GM12878 (cell line): ENCODE measurements at regions not wholly inside any gene's neighbourhood (a gene's known extent, or its start where the extent isn't known, plus 50 kb on each side); places are given as distances from the start of the nearest gene placed in this dataset.

ENCODE experiments used
- ATAC-seq: fragments of 200-7000 bp; cut with Tn5 transposase; 3 replicates; pipeline ENCODE4 v1.9.1; 2020; ENCODE audit warnings: mild to moderate bottlenecking, moderate library complexity
- BruUV-seq: library from RNA; stranded (reverse); fragments of 400-500 nt; replicated peaks from 2 replicates; lab custom pipeline; 2021; lab: Mats Ljungman, UMichigan
- CTCF ChIA-PET: fragments of 300-600 bp; sonication (Branson Sonifier 250); formaldehyde crosslinking; extraction: SDS; loops from one replicate; lab custom pipeline; 2021; ENCODE audit warnings: inconsistent platforms; lab: Yijun Ruan, JAX
- POLR2A ChIA-PET: fragments of 350-600 bp; formaldehyde crosslinking; extraction: SDS; loops from one replicate; lab custom pipeline; 2021; ENCODE audit warnings: inconsistent platforms; lab: Charles Lee
- RAD21 ChIA-PET: fragments of 300-600 bp; sonication (Branson Sonifier 250); formaldehyde crosslinking; loops from one replicate; lab custom pipeline; 2023; ENCODE audit warnings: antibody characterized with exemption; ENCODE audit not compliant: unreplicated experiment; lab: Charles Lee
- SMC1A ChIA-PET: fragments of 300-600 bp; sonication (Branson Sonifier 250); formaldehyde crosslinking; loops from one replicate; lab custom pipeline; 2023; ENCODE audit not compliant: unreplicated experiment, uncharacterized antibody; lab: Charles Lee
- DNase-seq: peaks from one replicate; pipeline ENCODE4 v3.0.0-alpha.2; 2011; ENCODE audit warnings: low read depth, low spot score
- FAIRE-seq: peaks from 3 replicates; lab custom pipeline; 2011; peaks lifted over from hg19 to GRCh38; lab: Jason Lieb, UNC
- H2AFZ ChIP-seq: 2 replicates; pipeline ENCODE4 v1.6.0; 2011; ENCODE audit warnings: low read depth, low read length, control low read depth; ENCODE audit not compliant: control insufficient read depth
- H3K27ac ChIP-seq: 2 replicates; pipeline ENCODE4 v1.5.1; 2011; ENCODE audit warnings: control low read depth; ENCODE audit not compliant: control insufficient read depth, insufficient read depth
- H3K27me3 ChIP-seq, 2 experiments: replicated peaks in 1 of 2; 2 replicates each; pipeline versions ENCODE4 v1.6.0 to v1.6.1; 2011; ENCODE audit warnings: low read length in 1 of 2; ENCODE audit not compliant: control insufficient read depth in 2 of 2, insufficient read depth in 2 of 2
- H3K36me3 ChIP-seq, 2 experiments: 2 replicates each; pipeline ENCODE4 v1.5.1; 2011; ENCODE audit warnings: low read length in 1 of 2; ENCODE audit not compliant: control insufficient read depth in 2 of 2, insufficient read depth in 2 of 2
- H3K4me1 ChIP-seq: 2 replicates; pipeline ENCODE4 v1.6.1; 2011; ENCODE audit warnings: mild to moderate bottlenecking, low read length, moderate library complexity, mixed read lengths; ENCODE audit not compliant: control insufficient read depth, insufficient read depth
- H3K4me2 ChIP-seq: 2 replicates; pipeline ENCODE4 v1.6.0; 2011; ENCODE audit warnings: control low read depth; ENCODE audit not compliant: control insufficient read depth, insufficient read depth
- H3K4me3 ChIP-seq: fragments of 200-600 bp; sonication (generic); 2 replicates; pipeline ENCODE4 v1.5.1; 2016
- H3K79me2 ChIP-seq: 2 replicates; pipeline ENCODE4 v1.6.0; 2011; ENCODE audit warnings: low read length; ENCODE audit not compliant: control insufficient read depth, insufficient read depth
- H3K9ac ChIP-seq: 2 replicates; pipeline ENCODE4 v1.8.0; 2011; ENCODE audit warnings: low read length, control low read depth, mixed read lengths; ENCODE audit not compliant: control insufficient read depth, insufficient read depth
- H3K9me3 ChIP-seq: replicated peaks from 3 replicates; pipeline ENCODE4 v1.5.1; 2011; ENCODE audit warnings: mild to moderate bottlenecking, low read length; ENCODE audit not compliant: control insufficient read depth, insufficient read depth
- H4K20me1 ChIP-seq: 2 replicates; pipeline ENCODE4 v1.6.0; 2011; ENCODE audit not compliant: control insufficient read depth, insufficient read depth
- CREM ChIP-seq: IDR thresholded peaks from 2 replicates; pipeline ENCODE4 v1.6.1; 2014; ENCODE audit warnings: antibody characterized with exemption, low read depth
- ESRRA ChIP-seq: IDR thresholded peaks from 2 replicates; pipeline ENCODE4 v1.6.1; 2012; ENCODE audit warnings: mild to moderate bottlenecking, low read length, improper control_type of control experiment
- GATAD2B ChIP-seq: fragments of 450-650 bp; conservative IDR thresholded peaks from 2 replicates; pipeline ENCODE4 v1.6.1; 2017; ENCODE audit warnings: low read depth, mild to moderate bottlenecking, moderate library complexity
- IRF4 ChIP-seq: IDR thresholded peaks from 2 replicates; pipeline ENCODE4 v1.6.1; 2011; ENCODE audit warnings: low read depth, low read length
- MTA3 ChIP-seq: IDR thresholded peaks from 2 replicates; pipeline ENCODE4 v1.6.1; 2012; ENCODE audit warnings: low read length, inconsistent platforms, borderline replicate concordance
- NR2C1 ChIP-seq: fragments of 450-650 bp; IDR thresholded peaks from 2 replicates; pipeline ENCODE4 v1.6.1; 2017; ENCODE audit warnings: antibody characterized with exemption, mild to moderate bottlenecking, moderate library complexity
- NR2C2 ChIP-seq: IDR thresholded peaks from 2 replicates; pipeline ENCODE4 v1.6.1; 2011; ENCODE audit warnings: borderline replicate concordance, low read depth; ENCODE audit not compliant: control insufficient read depth, insufficient read length
- PBX3 ChIP-seq: IDR thresholded peaks from 2 replicates; pipeline ENCODE4 v1.6.1; 2011; ENCODE audit warnings: mild to moderate bottlenecking, low read depth, low read length, moderate library complexity; ENCODE audit not compliant: insufficient replicate concordance
- SMARCA5 ChIP-seq: fragments of 450-650 bp; IDR thresholded peaks from 2 replicates; pipeline ENCODE4 v1.6.1; 2017; ENCODE audit warnings: mild to moderate bottlenecking
- ZBTB11 ChIP-seq: fragments of 450-650 bp; formaldehyde crosslinking; IDR thresholded peaks from 2 replicates; pipeline ENCODE4 v1.5.0; 2022; ENCODE audit warnings: mild to moderate bottlenecking, missing genetic modification characterization
- WGBS: methylation state at CpG from one replicate; pipeline ENCODE4 v1.1.6; 2016; ENCODE audit warnings: low lambda C conversion rate; ENCODE audit not compliant: insufficient replicate concordance, insufficient coverage; ENCODE audit errors: missing lambda C conversion rate; 5-methylcytosine and 5-hydroxymethylcytosine counted together
- in situ Hi-C: fragments of 300-500 bp; cut with MboI; formaldehyde crosslinking; loops from 9 replicates; pipeline ENCODE4 v1.14.3; 2018; ENCODE audit warnings: mixed read lengths
- intact Hi-C: fragments of 100-400 bp; cut with micrococcal nuclease; formaldehyde crosslinking; loops from one replicate; pipeline ENCODE4 v1.14.2; 2022; ENCODE audit not compliant: unreplicated experiment
- TF ChIP-seq, protein P1 (sequence below): fragments of 450-650 bp; formaldehyde crosslinking; IDR thresholded peaks from 2 replicates; pipeline ENCODE4 v1.4.0; 2020; ENCODE audit warnings: mild to moderate bottlenecking, moderate library complexity
- TF ChIP-seq, protein P2 (sequence below): fragments of 150-350 bp; IDR thresholded peaks from 2 replicates; pipeline ENCODE4 v1.6.1; 2016; ENCODE audit warnings: low read depth, low read length

DNA sequence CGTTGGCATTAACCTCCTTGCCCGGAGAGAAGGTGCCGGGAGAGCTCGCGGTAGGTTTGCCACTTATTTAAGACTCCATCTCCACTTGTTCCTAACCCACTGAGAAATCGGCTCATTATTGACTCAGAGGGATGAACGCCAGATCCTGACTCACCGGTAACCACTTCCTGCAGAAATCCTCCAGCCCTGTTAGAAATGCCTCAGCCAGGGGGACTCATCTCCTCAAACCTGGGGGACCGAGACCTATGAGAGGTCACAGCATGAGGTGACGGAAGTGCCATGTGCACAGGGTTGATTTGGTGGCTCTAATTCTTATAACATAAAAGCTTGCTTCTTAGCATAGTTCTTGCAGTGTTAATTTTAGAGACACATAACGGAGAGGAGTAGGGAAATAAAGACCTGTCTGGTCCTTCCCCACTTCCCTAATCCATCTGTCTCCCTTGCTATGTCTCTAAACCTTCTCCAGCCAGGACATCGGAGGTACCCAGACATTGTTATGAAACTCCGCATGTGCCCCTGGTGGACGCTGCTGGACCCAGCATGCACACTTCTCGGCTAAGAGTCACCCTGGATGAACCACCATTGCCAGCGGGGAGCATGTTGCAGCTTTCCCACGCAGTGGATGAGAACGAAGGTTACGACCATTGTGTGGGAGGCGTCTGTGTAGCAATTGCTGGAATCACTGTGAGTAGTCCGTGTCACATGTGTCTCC lies 158.9 kb downstream of the EFNB2 start:
- peaks cover 9% of the 10 kb centered on the region; the same call in 1 of the 2 replicates for H3K4me1 ChIP-seq
- TF ChIP-seq, protein P1, sequence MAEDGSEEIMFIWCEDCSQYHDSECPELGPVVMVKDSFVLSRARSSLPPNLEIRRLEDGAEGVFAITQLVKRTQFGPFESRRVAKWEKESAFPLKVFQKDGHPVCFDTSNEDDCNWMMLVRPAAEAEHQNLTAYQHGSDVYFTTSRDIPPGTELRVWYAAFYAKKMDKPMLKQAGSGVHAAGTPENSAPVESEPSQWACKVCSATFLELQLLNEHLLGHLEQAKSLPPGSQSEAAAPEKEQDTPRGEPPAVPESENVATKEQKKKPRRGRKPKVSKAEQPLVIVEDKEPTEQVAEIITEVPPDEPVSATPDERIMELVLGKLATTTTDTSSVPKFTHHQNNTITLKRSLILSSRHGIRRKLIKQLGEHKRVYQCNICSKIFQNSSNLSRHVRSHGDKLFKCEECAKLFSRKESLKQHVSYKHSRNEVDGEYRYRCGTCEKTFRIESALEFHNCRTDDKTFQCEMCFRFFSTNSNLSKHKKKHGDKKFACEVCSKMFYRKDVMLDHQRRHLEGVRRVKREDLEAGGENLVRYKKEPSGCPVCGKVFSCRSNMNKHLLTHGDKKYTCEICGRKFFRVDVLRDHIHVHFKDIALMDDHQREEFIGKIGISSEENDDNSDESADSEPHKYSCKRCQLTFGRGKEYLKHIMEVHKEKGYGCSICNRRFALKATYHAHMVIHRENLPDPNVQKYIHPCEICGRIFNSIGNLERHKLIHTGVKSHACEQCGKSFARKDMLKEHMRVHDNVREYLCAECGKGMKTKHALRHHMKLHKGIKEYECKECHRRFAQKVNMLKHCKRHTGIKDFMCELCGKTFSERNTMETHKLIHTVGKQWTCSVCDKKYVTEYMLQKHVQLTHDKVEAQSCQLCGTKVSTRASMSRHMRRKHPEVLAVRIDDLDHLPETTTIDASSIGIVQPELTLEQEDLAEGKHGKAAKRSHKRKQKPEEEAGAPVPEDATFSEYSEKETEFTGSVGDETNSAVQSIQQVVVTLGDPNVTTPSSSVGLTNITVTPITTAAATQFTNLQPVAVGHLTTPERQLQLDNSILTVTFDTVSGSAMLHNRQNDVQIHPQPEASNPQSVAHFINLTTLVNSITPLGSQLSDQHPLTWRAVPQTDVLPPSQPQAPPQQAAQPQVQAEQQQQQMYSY, result no peak
- no peak for TF ChIP-seq ZBTB11 (CRISPR knock-in tag)
- TF ChIP-seq GATAD2B, result no peak
- no peak for TF ChIP-seq NR2C1
- no peak for TF ChIP-seq ESRRA
- no peak for TF ChIP-seq SMARCA5
- TF ChIP-seq, protein P2, sequence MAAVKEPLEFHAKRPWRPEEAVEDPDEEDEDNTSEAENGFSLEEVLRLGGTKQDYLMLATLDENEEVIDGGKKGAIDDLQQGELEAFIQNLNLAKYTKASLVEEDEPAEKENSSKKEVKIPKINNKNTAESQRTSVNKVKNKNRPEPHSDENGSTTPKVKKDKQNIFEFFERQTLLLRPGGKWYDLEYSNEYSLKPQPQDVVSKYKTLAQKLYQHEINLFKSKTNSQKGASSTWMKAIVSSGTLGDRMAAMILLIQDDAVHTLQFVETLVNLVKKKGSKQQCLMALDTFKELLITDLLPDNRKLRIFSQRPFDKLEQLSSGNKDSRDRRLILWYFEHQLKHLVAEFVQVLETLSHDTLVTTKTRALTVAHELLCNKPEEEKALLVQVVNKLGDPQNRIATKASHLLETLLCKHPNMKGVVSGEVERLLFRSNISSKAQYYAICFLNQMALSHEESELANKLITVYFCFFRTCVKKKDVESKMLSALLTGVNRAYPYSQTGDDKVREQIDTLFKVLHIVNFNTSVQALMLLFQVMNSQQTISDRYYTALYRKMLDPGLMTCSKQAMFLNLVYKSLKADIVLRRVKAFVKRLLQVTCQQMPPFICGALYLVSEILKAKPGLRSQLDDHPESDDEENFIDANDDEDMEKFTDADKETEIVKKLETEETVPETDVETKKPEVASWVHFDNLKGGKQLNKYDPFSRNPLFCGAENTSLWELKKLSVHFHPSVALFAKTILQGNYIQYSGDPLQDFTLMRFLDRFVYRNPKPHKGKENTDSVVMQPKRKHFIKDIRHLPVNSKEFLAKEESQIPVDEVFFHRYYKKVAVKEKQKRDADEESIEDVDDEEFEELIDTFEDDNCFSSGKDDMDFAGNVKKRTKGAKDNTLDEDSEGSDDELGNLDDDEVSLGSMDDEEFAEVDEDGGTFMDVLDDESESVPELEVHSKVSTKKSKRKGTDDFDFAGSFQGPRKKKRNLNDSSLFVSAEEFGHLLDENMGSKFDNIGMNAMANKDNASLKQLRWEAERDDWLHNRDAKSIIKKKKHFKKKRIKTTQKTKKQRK, result no peak
- TF ChIP-seq IRF4, result no peak
- no peak for TF ChIP-seq MTA3
- TF ChIP-seq CREM, result no peak
- TF ChIP-seq PBX3, result no peak
- TF ChIP-seq NR2C2, result no peak
- ChIA-PET RAD21 (no interaction called here), CTCF (no interaction called here), POLR2A (no interaction called here), SMC1A (interaction anchor here (1.1 kb wide), 1 partner anchor 9 kb away, joined by 3 read pairs; no protein-coding TSS in a partner anchor)
- H3K27me3 ChIP-seq, result no peaks in the 10 kb centered on the region
- no peak overlapping the region for H3K4me3 ChIP-seq
- no peaks in the 10 kb centered on the region for H3K79me2 ChIP-seq
- H3K4me2 ChIP-seq, result no peak overlapping the region
- H3K27ac ChIP-seq, result no peak overlapping the region
- no peaks in the 10 kb centered on the region; the same call in 2 of the 3 replicates for H3K9me3 ChIP-seq
- no peak for DNase-seq
- WGBS, result 58% methylated on average over 21 of the region's 21 CpGs
- no TSS peak for BruUV-seq
- H4K20me1 ChIP-seq, result no peaks in the 10 kb centered on the region
- H2AFZ ChIP-seq, result no peak overlapping the region
- H3K9ac ChIP-seq, result no peak overlapping the region
- no peaks in the 10 kb centered on the region for H3K36me3 ChIP-seq
- intact Hi-C loops, result loop anchor here (10.0 kb wide), 1 partner anchor 158 kb away; the partner anchor contains the start of gene EFNB2
- no peak for ATAC-seq
- in situ Hi-C loops, result no loop called here
- no peak for FAIRE-seq
